ENCODE measurements at regions not wholly inside any gene's neighbourhood (a gene's known extent, or its start where the extent isn't known, plus 50 kb on each side); places are given as distances from the start of the nearest gene placed in this dataset.

GRCh38 chrX:18102006-18102405 lies 118.7 kb downstream of the BEND2 start:
- TF ChIP-seq CTCF (IDR thresholded peaks at IDR 0.05) (no peak), EP300 (IDR thresholded peaks at IDR 0.05) (no peak), POLR2A (IDR thresholded peaks at IDR 0.05) (no peak)

All from tibial nerve (tissue), 4 donors.